GM12878 (cell line): ENCODE measurements at regions not wholly inside any gene's neighbourhood (a gene's known extent, or its start where the extent isn't known, plus 50 kb on each side); places are given as distances from the start of the nearest gene placed in this dataset.

Experiments
- ATAC-seq: fragments of 200-7000 bp; cut with Tn5 transposase; 3 replicates; pipeline ENCODE4 v1.9.1; 2020; ENCODE audit warnings: mild to moderate bottlenecking, moderate library complexity
- BruUV-seq: library from RNA; stranded (reverse); fragments of 400-500 nt; replicated peaks from 2 replicates; lab custom pipeline; 2021; lab: Mats Ljungman, UMichigan
- CTCF ChIA-PET: fragments of 300-600 bp; sonication (Branson Sonifier 250); formaldehyde crosslinking; extraction: SDS; loops from one replicate; lab custom pipeline; 2021; ENCODE audit warnings: inconsistent platforms; lab: Yijun Ruan, JAX
- POLR2A ChIA-PET: fragments of 350-600 bp; formaldehyde crosslinking; extraction: SDS; loops from one replicate; lab custom pipeline; 2021; ENCODE audit warnings: inconsistent platforms; lab: Charles Lee
- RAD21 ChIA-PET: fragments of 300-600 bp; sonication (Branson Sonifier 250); formaldehyde crosslinking; loops from one replicate; lab custom pipeline; 2023; ENCODE audit warnings: antibody characterized with exemption; ENCODE audit not compliant: unreplicated experiment; lab: Charles Lee
- SMC1A ChIA-PET: fragments of 300-600 bp; sonication (Branson Sonifier 250); formaldehyde crosslinking; loops from one replicate; lab custom pipeline; 2023; ENCODE audit not compliant: unreplicated experiment, uncharacterized antibody; lab: Charles Lee
- DNase-seq: peaks from one replicate; pipeline ENCODE4 v3.0.0-alpha.2; 2011; ENCODE audit warnings: low read depth, low spot score
- FAIRE-seq: peaks from 3 replicates; lab custom pipeline; 2011; peaks lifted over from hg19 to GRCh38; lab: Jason Lieb, UNC
- H2AFZ ChIP-seq: 2 replicates; pipeline ENCODE4 v1.6.0; 2011; ENCODE audit warnings: low read depth, low read length, control low read depth; ENCODE audit not compliant: control insufficient read depth
- H3K27ac ChIP-seq: 2 replicates; pipeline ENCODE4 v1.5.1; 2011; ENCODE audit warnings: control low read depth; ENCODE audit not compliant: control insufficient read depth, insufficient read depth
- H3K27me3 ChIP-seq, 2 experiments: replicated peaks in 1 of 2; 2 replicates each; pipeline versions ENCODE4 v1.6.0 to v1.6.1; 2011; ENCODE audit warnings: low read length in 1 of 2; ENCODE audit not compliant: control insufficient read depth in 2 of 2, insufficient read depth in 2 of 2
- H3K36me3 ChIP-seq, 2 experiments: 2 replicates each; pipeline ENCODE4 v1.5.1; 2011; ENCODE audit warnings: low read length in 1 of 2; ENCODE audit not compliant: control insufficient read depth in 2 of 2, insufficient read depth in 2 of 2
- H3K4me1 ChIP-seq: 2 replicates; pipeline ENCODE4 v1.6.1; 2011; ENCODE audit warnings: mild to moderate bottlenecking, low read length, moderate library complexity, mixed read lengths; ENCODE audit not compliant: control insufficient read depth, insufficient read depth
- H3K4me2 ChIP-seq: 2 replicates; pipeline ENCODE4 v1.6.0; 2011; ENCODE audit warnings: control low read depth; ENCODE audit not compliant: control insufficient read depth, insufficient read depth
- H3K4me3 ChIP-seq: fragments of 200-600 bp; sonication (generic); 2 replicates; pipeline ENCODE4 v1.5.1; 2016
- H3K79me2 ChIP-seq: 2 replicates; pipeline ENCODE4 v1.6.0; 2011; ENCODE audit warnings: low read length; ENCODE audit not compliant: control insufficient read depth, insufficient read depth
- H3K9ac ChIP-seq: 2 replicates; pipeline ENCODE4 v1.8.0; 2011; ENCODE audit warnings: low read length, control low read depth, mixed read lengths; ENCODE audit not compliant: control insufficient read depth, insufficient read depth
- H3K9me3 ChIP-seq: replicated peaks from 3 replicates; pipeline ENCODE4 v1.5.1; 2011; ENCODE audit warnings: mild to moderate bottlenecking, low read length; ENCODE audit not compliant: control insufficient read depth, insufficient read depth
- H4K20me1 ChIP-seq: 2 replicates; pipeline ENCODE4 v1.6.0; 2011; ENCODE audit not compliant: control insufficient read depth, insufficient read depth
- EZH2 ChIP-seq: IDR thresholded peaks from 2 replicates; pipeline ENCODE4 v1.6.1; 2012; ENCODE audit warnings: low read depth, mild to moderate bottlenecking, control low read depth, inconsistent platforms, low read length, borderline replicate concordance; ENCODE audit not compliant: control insufficient read depth
- HDAC2 ChIP-seq: fragments of 200-600 bp; sonication (generic); IDR thresholded peaks from 2 replicates; pipeline ENCODE4 v1.6.1; 2017
- NR2F1 ChIP-seq: fragments of 450-650 bp; conservative IDR thresholded peaks from 2 replicates; pipeline ENCODE4 v1.6.1; 2017; ENCODE audit warnings: mild to moderate bottlenecking
- RB1 ChIP-seq: fragments of 450-650 bp; formaldehyde crosslinking; IDR thresholded peaks from 2 replicates; pipeline ENCODE4 v1.6.1; 2017; ENCODE audit warnings: mild to moderate bottlenecking, borderline replicate concordance
- TCF12 ChIP-seq: IDR thresholded peaks from 2 replicates; pipeline ENCODE4 v1.6.1; 2011; ENCODE audit warnings: low read depth, mild to moderate bottlenecking, low read length
- USF1 ChIP-seq: IDR thresholded peaks from 2 replicates; pipeline ENCODE4 v1.6.1; 2011; ENCODE audit warnings: borderline replicate concordance, low read depth, mild to moderate bottlenecking, moderate library complexity, mixed read lengths, low read length; ENCODE audit not compliant: insufficient read depth; ENCODE audit errors: extremely low read length
- WGBS: methylation state at CpG from one replicate; pipeline ENCODE4 v1.1.6; 2016; ENCODE audit warnings: low lambda C conversion rate; ENCODE audit not compliant: insufficient replicate concordance, insufficient coverage; ENCODE audit errors: missing lambda C conversion rate; 5-methylcytosine and 5-hydroxymethylcytosine counted together
- in situ Hi-C: fragments of 300-500 bp; cut with MboI; formaldehyde crosslinking; loops from 9 replicates; pipeline ENCODE4 v1.14.3; 2018; ENCODE audit warnings: mixed read lengths
- intact Hi-C: fragments of 100-400 bp; cut with micrococcal nuclease; formaldehyde crosslinking; loops from one replicate; pipeline ENCODE4 v1.14.2; 2022; ENCODE audit not compliant: unreplicated experiment
- TF ChIP-seq, protein P1 (sequence below): IDR thresholded peaks from 2 replicates; pipeline ENCODE4 v1.6.1; 2011; ENCODE audit warnings: low read depth, mild to moderate bottlenecking, low read length, moderate library complexity, borderline replicate concordance; ENCODE audit errors: extremely low read depth

DNA sequence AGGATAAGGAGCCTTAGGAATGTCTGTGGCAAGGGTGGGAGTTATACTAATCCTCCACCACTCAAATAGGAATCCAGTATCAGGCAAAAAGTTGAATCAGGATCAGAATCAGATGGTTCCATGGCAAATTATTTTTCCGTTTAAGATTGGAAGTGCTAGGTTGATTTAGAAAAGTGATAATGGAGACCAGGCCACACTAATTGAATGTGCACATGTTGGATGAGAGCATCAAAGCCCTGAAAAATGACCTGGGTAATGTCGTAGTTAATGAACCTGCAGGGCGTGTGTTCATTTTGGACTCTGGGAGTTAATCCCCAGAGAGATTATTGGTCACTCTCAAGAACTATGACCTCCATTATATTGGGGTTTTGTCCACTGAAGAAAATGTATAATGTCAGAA lies 53.3 kb upstream of the UBN2 start:
- H3K79me2 ChIP-seq, result no peaks in the 10 kb centered on the region
- CTCF ChIA-PET, result no interaction called here
- ATAC-seq, result no peak
- BruUV-seq, result no TSS peak
- H4K20me1 ChIP-seq, result no peaks in the 10 kb centered on the region
- no peaks in the 10 kb centered on the region for H3K9me3 ChIP-seq
- TF ChIP-seq NR2F1 (no peak), RB1 (no peak), TCF12 (no peak)
- TF ChIP-seq, all 136 proteins: peak for 0
- no peak overlapping the region for H2AFZ ChIP-seq
- no peak for FAIRE-seq
- H3K36me3 ChIP-seq, result no peaks in the 10 kb centered on the region
- DNase-seq, result no peak
- no peak overlapping the region for H3K4me3 ChIP-seq
- H3K9ac ChIP-seq, result no peak overlapping the region
- H3K4me2 ChIP-seq, result no peak overlapping the region
- H3K4me1 ChIP-seq, result no peaks in the 10 kb centered on the region
- no peak overlapping the region for H3K27ac ChIP-seq
- intact Hi-C loops, result no loop called here
- 97% methylated on average over 3 of the region's 3 CpGs for WGBS
- in situ Hi-C loops, result no loop called here
- H3K27me3 ChIP-seq, result no peaks in the 10 kb centered on the region
- ChIA-PET SMC1A (no interaction called here), RAD21 (no interaction called here), POLR2A (no interaction called here)

- H3K4me2 ChIP-seq, result no peak overlapping the region
- no peak overlapping the region for H2AFZ ChIP-seq
- POLR2A ChIA-PET, result no interaction called here
- no peak overlapping the region for H3K4me3 ChIP-seq
- SMC1A ChIA-PET, result no interaction called here
- DNase-seq (no peak), ATAC-seq (no peak), FAIRE-seq (no peak)
- H3K27me3 ChIP-seq, result no peaks in the 10 kb centered on the region
- H3K27ac ChIP-seq, result no peak overlapping the region
- no peaks in the 10 kb centered on the region for H3K4me1 ChIP-seq
- intact Hi-C loops (no loop called here), in situ Hi-C loops (no loop called here)
- no peaks in the 10 kb centered on the region for H3K79me2 ChIP-seq
- no peaks in the 10 kb centered on the region for H4K20me1 ChIP-seq
- no peak overlapping the region for H3K9ac ChIP-seq
- CTCF ChIA-PET, result interaction anchor here (1.0 kb wide), 1 partner anchor 38 kb away, joined by 4 read pairs; no protein-coding TSS in a partner anchor
- WGBS, result 96% methylated on average over 5 of the region's 5 CpGs
- no TSS peak for BruUV-seq
- no peaks in the 10 kb centered on the region for H3K36me3 ChIP-seq
- RAD21 ChIA-PET, result no interaction called here
- TF ChIP-seq HDAC2, result no peak
- TF ChIP-seq USF1, result no peak
- no peak for TF ChIP-seq EZH2
- TF ChIP-seq, protein P1, sequence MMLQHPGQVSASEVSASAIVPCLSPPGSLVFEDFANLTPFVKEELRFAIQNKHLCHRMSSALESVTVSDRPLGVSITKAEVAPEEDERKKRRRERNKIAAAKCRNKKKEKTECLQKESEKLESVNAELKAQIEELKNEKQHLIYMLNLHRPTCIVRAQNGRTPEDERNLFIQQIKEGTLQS, result no peak
- H3K9me3 ChIP-seq, result no peaks in the 10 kb centered on the region
Measured at GRCh38 chr7:139180700-139181311, 50.2 kb upstream of the UBN2 start.
